ENCODE measurements at regions not wholly inside any gene's neighbourhood (a gene's known extent, or its start where the extent isn't known, plus 50 kb on each side); places are given as distances from the start of the nearest gene placed in this dataset.
"Not testable (repeated sequence)": the region's sequence is repeated elsewhere in the genome, so short reads cannot be mapped to it uniquely, and the experiment has no call there.

GRCh38 chr15:93359060-93359408, 270.0 kb upstream of the RGMA start:
- no peak for DNase-seq (ENCODE audit: low read depth)

GRCh38 chr15:93358166-93359059, 269.4 kb upstream of the RGMA start:
- DNase-seq (ENCODE audit: low read depth) = no peak

GRCh38 chr15:93348711-93349545, 259.9 kb upstream of the RGMA start:
- DNase-seq (ENCODE audit: low read depth) = no peak

GRCh38 chr15:93347986-93348385, 259.0 kb upstream of the RGMA start:
- no peak for DNase-seq (ENCODE audit: low read depth)

GRCh38 chr15:93345981-93346380, 257.0 kb upstream of the RGMA start:
- no peak for DNase-seq (ENCODE audit: low read depth)

GRCh38 chr15:93343402-93343801, 254.4 kb upstream of the RGMA start:
- DNase-seq (ENCODE audit: low read depth) = not testable (repeated sequence)

GRCh38 chr15:93341164-93341563, 252.2 kb upstream of the RGMA start:
- DNase-seq (ENCODE audit: low read depth) = no peak

GRCh38 chr15:93340406-93340805, 251.4 kb upstream of the RGMA start:
- DNase-seq (ENCODE audit: low read depth) = no peak

- no peak for DNase-seq (ENCODE audit: low read depth)
Observed at GRCh38 chr15:93333796-93334195, 244.8 kb upstream of the RGMA start.

GRCh38 chr15:93333126-93333525, 244.1 kb upstream of the RGMA start:
- not testable (repeated sequence) for DNase-seq (ENCODE audit: low read depth)

- no peak for DNase-seq (ENCODE audit: low read depth)
Observed at GRCh38 chr15:93332168-93332553, 243.2 kb upstream of the RGMA start.

- DNase-seq (ENCODE audit: low read depth) = no peak
Observed at GRCh38 chr15:93331545-93332167, 242.6 kb upstream of the RGMA start.

GRCh38 chr15:93330912-93331544, 242.0 kb upstream of the RGMA start:
- no peak for DNase-seq (ENCODE audit: low read depth)

GRCh38 chr15:93327364-93327763, 238.4 kb upstream of the RGMA start:
- DNase-seq (ENCODE audit: low read depth) = no peak

- no peak for DNase-seq (ENCODE audit: low read depth)
Observed at GRCh38 chr15:93324186-93324975, 235.4 kb upstream of the RGMA start.

GRCh38 chr15:93321881-93322282, 232.9 kb upstream of the RGMA start:
- DNase-seq (ENCODE audit: low read depth) = no peak

GRCh38 chr15:93319121-93319814, 230.3 kb upstream of the RGMA start:
- DNase-seq (ENCODE audit: low read depth) = no peak

- DNase-seq (ENCODE audit: low read depth) = no peak
Observed at GRCh38 chr15:93317772-93318171, 228.8 kb upstream of the RGMA start.

- no peak for DNase-seq (ENCODE audit: low read depth)
Observed at GRCh38 chr15:93314245-93314644, 225.2 kb upstream of the RGMA start.

GRCh38 chr15:93312891-93313486, 224.0 kb upstream of the RGMA start:
- no peak for DNase-seq (ENCODE audit: low read depth)

All from CMK (cell line).